GM21717 (cell line): ENCODE measurements at regions not wholly inside any gene's neighbourhood (a gene's known extent, or its start where the extent isn't known, plus 50 kb on each side); places are given as distances from the start of the nearest gene placed in this dataset.
"Not testable (repeated sequence)": the region's sequence is repeated elsewhere in the genome, so short reads cannot be mapped to it uniquely, and the experiment has no call there.

Source experiments
- ATAC-seq: cut with Tn5 transposase; IDR thresholded peaks from one replicate; pipeline ENCODE4 v1.9.1; 2021; ENCODE audit warnings: mild to moderate bottlenecking, moderate library complexity; ENCODE audit not compliant: unreplicated experiment

GRCh38 chr20:12112665-12113064, 195.0 kb downstream of the BTBD3 start:
- ATAC-seq = no peak

- no peak for ATAC-seq
Observed at GRCh38 chr20:12113075-12113467, 195.4 kb downstream of the BTBD3 start.

GRCh38 chr20:12113468-12114371, 196.0 kb downstream of the BTBD3 start:
- ATAC-seq = no peak

GRCh38 chr20:12129114-12129513, 211.4 kb downstream of the BTBD3 start:
- ATAC-seq = not testable (repeated sequence)

DNA sequence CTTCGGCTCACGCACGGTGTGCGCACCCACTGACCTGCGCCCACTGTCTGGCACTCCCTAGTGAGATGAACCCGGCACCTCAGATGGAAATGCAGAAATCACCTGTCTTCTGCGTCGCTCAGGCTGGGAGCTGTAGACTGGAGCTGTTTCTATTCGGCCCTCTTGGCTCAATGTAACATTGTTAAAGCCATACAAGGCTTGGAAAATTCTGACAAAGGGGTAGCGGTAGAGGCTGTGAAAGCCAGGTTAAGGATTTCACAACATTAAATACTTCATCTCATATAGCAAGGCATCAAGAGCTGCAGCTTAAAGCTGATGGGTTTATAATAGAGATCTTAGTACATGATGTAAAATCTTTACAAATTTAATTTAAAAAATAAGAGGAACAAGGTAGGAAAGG, 211.8 kb downstream of the BTBD3 start:
- not testable (repeated sequence) for ATAC-seq

- no peak for ATAC-seq
Observed at GRCh38 chr20:12130781-12131180, 213.1 kb downstream of the BTBD3 start.

- ATAC-seq = no peak
Observed at GRCh38 chr20:12133553-12133952, 215.9 kb downstream of the BTBD3 start.

DNA sequence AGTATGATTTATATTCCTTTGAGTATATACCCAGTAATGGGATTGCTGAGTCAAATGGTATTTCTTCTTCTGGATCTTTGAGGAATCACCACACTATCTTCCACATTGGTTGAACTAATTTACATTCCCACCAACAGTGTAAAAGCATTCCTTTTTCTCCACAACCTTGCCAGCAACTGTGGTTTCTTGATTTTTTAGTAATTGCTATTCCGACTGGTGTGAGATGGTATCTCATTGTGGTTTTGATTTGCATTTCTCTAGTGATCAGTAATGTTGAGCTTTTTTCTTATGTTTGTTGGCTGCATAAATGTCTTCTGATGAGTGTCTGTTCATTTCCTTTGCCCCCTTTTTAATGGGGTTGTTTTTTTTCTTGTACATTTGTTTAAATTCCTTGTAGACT, 228.3 kb downstream of the BTBD3 start:
- not testable (repeated sequence) for ATAC-seq

DNA sequence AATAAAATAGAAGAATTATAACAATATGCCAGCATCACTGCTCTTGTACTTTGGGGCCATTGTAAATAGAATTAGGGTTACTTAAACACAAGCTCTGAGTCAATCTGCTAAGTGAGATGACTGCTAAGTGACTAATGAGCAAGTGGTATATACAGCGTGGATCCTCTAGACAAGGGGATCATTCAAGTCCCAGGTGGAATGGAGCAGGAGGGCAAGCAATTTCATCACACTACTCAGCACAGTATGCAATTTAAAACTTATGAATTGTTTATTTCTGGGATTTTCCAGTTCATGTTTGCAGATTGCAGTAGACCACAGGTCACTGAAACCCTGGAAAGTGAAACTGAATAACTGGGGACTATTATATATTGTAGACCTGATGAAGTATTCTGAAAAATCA, 235.3 kb downstream of the BTBD3 start:
- ATAC-seq = no peak

- no peak for ATAC-seq
Observed at GRCh38 chr20:12153628-12154027, 235.9 kb downstream of the BTBD3 start.

DNA sequence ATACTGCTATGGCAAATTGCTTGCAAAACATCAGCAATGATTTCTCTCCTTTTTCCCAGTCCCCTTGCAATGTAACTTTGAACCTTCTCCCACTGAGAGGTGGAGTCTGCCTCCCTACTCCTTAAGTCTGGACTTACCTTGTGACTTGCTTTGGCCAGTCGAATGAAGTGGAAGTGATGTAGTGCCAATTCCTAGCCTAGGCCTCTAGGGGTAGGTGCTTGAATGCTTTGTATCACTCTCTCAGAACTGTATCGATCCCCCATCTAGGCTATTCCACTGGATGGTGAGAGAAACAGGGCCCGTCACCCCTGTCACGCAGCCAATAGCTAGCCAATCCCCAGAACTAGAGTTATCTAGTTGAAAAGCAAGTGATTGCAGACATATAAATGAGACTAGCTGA, 238.6 kb downstream of the BTBD3 start:
- ATAC-seq = no peak

DNA sequence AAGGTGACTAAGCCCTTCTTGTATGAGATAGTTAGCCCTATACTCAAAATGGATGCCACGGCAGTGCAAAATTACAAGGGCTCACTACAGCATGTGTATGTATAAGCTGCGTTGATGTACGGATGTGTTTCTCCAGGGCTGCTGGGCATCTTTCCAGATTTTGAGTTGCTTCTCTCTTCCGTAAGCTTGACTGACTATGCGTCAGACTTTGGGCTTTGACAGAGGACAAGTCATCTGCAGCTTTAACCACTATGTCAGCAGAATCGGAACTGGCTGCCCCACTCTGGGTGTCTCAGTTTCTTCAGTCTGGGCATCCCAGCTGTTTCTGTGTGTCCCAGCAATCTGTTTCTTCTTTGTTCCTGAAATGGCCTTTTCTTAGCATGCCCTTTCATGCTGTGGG, 241.6 kb downstream of the BTBD3 start:
- ATAC-seq = no peak

DNA sequence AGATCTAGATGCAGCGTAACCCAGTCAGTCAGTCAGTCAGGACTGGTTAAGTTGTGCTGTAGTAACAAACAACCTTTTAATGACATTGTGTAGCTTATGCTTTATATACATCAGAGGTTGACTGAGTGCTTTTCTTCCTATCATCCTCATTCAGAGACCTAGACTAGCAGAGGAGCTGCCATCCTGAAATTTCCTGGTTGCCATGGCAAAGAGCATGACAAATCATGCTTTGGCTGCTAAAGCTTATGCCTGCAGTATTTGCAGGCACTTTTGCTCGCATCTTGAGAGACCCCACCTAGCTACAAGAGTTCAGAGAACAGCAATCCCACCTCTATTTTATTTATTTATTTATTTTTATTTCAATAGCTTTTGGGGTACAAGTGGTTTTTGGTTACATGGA, 244.0 kb downstream of the BTBD3 start:
- ATAC-seq = no peak

- ATAC-seq = no peak
Observed at GRCh38 chr20:12166053-12166717, 248.5 kb downstream of the BTBD3 start.

- no peak for ATAC-seq
Observed at GRCh38 chr20:12170406-12170805, 252.7 kb downstream of the BTBD3 start.

DNA sequence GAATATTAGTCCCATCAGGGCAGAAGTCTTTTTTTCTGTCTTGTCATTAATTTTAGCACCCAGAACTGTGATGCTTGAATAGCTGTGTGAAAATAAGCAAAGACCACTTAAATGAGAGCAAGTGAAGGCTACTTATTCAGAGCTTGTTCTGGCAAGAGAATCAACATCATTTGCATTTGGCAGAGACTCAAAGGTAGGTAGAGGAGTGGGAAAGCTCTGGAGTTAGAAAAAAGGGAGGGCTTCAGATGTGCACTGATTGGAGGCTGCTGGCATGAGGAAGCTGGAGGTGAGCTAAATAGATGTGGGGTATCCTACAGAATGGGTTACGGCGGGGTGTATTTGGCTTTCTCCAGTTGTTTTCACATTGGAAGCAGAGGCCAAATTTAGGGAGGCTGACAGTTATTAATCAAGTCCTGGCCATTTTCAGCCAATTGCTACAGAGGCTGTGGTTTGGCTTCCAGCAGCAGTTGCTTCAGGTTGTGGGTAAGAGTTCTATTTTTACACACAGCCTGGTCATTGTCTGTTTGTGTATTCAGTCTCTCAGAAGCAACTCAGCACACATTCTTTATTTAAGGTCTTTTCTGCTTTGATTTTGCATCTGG, 254.3 kb downstream of the BTBD3 start:
- no peak for ATAC-seq

DNA sequence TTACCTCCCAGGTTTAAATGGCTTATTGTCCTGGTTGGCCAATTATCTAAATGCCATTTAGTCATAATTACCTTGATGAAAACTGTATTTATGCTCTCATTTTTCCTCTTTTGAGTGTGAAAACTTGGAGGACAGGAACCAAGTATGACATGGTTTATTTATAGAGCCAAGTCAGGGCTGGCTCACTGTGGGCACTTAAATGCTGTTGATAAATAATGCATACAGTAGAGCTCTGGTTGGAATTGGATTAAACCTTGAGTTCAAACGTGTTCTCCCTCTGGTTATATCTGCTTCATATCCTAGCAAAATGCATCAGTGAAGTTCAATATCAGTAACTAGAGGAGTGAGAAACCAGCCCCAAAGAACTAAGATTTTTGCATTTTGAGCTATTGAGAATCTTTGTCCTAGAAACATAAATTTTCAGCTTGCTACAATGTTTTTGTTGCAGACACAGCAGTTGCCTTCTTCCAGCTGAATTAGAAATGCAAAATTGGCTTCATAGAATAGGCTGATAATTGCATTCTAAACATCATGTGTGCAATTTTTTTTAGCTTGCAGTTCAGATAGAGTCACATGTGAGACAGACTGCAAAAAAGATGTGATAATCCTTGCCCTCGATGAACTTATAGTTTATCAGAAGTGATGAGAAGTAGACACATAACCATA, 255.8 kb downstream of the BTBD3 start:
- ATAC-seq = no peak

GRCh38 chr20:12175538-12175937, 257.8 kb downstream of the BTBD3 start:
- ATAC-seq = no peak

- no peak for ATAC-seq
Observed at GRCh38 chr20:12177657-12178293, 260.1 kb downstream of the BTBD3 start.

- no peak for ATAC-seq
Observed at GRCh38 chr20:12179692-12180091, 262.0 kb downstream of the BTBD3 start.

GRCh38 chr20:12180107-12180661, 262.5 kb downstream of the BTBD3 start:
- ATAC-seq = no peak
